ENCODE measurements at regions not wholly inside any gene's neighbourhood (a gene's known extent, or its start where the extent isn't known, plus 50 kb on each side); places are given as distances from the start of the nearest gene placed in this dataset.

DNA sequence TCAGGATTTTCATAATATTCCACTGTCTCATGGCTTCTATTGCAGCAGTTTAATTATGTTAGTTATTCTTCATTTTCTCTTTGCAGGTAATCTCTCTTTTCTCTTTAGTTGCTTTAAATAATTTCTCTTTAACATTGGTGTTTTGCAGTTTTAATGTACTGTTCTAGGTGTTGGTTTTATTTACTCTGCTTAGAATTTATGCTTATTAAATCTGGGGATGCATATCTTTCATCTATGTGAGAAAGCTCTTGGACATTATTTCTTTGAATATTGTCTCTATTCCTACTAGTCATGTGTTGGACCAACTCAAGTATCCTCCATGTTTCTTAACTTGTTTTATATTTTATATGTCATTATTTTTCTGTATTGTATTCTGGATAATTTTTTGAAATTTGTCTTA is 218.7 kb upstream of the TUT7 start:
- TF ChIP-seq CTCF (conservative IDR thresholded peaks at IDR 0.05; ENCODE audit: low read depth, low read length) (no peak), POLR2A (IDR thresholded peaks at IDR 0.05; ENCODE audit: low read depth, low read length) (no peak), MAZ (IDR thresholded peaks at IDR 0.05; ENCODE audit: borderline replicate concordance, low read depth, low read length) (no peak), USF2 (IDR thresholded peaks at IDR 0.05; ENCODE audit: low read depth, low read length) (no peak), CEBPB (IDR thresholded peaks at IDR 0.05; ENCODE audit: low read depth, low read length) (no peak), MXI1 (IDR thresholded peaks at IDR 0.05; ENCODE audit: borderline replicate concordance, low read depth, low read length) (no peak), ELK1 (IDR thresholded peaks at IDR 0.05; ENCODE audit: borderline replicate concordance, low read depth, low read length) (no peak), RAD21 (IDR thresholded peaks at IDR 0.05; ENCODE audit: low read length) (no peak), RFX5 (IDR thresholded peaks at IDR 0.05; ENCODE audit: low read depth, low read length) (no peak), RCOR1 (IDR thresholded peaks at IDR 0.05; ENCODE audit: insufficient replicate concordance, low read length) (no peak), CHD1 (IDR thresholded peaks at IDR 0.05; ENCODE audit: low read depth, low read length) (no peak), FOS (IDR thresholded peaks at IDR 0.05; ENCODE audit: low read depth, low read length) (no peak), NFE2L2 (IDR thresholded peaks at IDR 0.05; ENCODE audit: low read depth, low read length) (no peak), MAFK (IDR thresholded peaks at IDR 0.05; ENCODE audit: low read depth, low read length) (no peak)
